HT-29 (cell line): ENCODE measurements at regions not wholly inside any gene's neighbourhood (a gene's known extent, or its start where the extent isn't known, plus 50 kb on each side); places are given as distances from the start of the nearest gene placed in this dataset.

ENCODE experiments used
- DNase-seq: peaks from one replicate; pipeline ENCODE4 v3.0.0-alpha.2; 2015; ENCODE audit warnings: low spot score

- no peak for DNase-seq
Measured at GRCh38 chr7:21215307-21215706, 212.6 kb upstream of the SP4 start.

GRCh38 chr7:21217365-21217764 is 210.5 kb upstream of the SP4 start:
- DNase-seq = no peak

DNA sequence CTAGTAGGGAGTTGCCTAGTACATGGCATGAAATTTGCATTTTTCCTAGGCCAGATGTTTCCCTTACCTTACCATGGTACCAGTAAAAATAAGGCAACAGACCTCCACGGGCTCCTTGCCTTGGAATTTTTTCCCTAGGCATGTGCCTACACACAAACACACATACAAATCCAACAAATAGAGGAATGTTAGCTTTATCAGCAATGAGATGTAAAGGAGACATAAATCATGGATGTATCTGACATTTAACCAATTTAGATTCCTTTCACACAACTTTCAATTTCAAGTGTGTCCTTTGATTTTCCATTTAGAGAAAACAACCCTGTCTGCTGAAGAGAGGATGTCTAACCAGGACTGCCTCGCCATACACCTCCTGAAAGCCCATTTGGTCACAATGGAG is 209.7 kb upstream of the SP4 start:
- no peak for DNase-seq

GRCh38 chr7:21221130-21221529 is 206.8 kb upstream of the SP4 start:
- no peak for DNase-seq

DNA sequence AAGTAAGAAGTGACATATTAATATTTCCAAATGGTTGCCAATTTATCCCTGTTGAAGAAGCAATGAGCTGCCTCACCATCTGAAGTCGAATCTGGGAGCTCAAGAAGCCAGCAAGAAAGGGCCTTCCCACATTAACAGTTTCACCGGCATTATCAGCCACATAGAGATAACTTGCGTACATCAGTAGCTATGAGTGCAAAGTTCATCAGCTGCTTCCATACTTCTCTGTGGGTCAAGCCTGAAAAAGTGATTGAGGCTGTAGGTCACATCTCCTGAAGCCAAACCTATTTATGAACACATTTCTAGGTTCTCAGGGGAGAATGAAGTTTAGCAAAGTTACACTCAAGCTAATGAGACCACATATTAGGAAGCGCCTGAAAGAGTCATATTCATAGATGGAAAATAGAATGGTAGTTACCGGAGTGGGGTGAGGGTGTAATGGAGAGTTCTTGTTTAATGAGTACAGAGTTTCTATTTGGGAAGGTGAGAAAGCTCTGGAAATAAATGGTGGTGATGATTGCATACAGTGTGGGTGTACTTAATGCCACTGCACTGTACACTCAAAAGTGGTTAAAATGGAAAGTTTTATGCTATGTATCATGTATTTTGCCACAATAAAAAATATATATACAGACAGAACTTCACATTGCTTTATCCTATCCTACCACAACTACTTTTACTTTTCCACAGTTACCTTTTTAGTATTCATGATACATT is 189.3 kb upstream of the SP4 start:
- DNase-seq = no peak

DNA sequence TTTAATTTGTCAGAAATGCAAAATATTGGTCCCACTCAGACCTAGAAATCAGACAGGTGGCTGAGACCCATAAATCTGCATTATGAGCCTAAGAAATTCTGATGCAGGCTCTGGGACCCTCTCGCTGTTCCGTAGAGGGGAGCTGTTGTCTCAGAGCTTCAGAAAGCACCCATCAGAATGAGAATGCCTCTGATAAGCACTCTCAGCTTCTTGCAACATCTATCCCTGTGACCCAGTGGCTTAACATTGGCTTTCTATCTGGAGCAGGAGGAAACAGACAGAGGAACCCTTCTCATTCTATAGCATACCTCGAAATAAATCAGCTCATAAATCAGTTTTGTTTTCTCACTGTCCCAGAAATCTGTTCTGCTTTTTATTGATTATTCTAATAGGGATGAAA is 184.6 kb upstream of the SP4 start:
- DNase-seq = no peak

DNA sequence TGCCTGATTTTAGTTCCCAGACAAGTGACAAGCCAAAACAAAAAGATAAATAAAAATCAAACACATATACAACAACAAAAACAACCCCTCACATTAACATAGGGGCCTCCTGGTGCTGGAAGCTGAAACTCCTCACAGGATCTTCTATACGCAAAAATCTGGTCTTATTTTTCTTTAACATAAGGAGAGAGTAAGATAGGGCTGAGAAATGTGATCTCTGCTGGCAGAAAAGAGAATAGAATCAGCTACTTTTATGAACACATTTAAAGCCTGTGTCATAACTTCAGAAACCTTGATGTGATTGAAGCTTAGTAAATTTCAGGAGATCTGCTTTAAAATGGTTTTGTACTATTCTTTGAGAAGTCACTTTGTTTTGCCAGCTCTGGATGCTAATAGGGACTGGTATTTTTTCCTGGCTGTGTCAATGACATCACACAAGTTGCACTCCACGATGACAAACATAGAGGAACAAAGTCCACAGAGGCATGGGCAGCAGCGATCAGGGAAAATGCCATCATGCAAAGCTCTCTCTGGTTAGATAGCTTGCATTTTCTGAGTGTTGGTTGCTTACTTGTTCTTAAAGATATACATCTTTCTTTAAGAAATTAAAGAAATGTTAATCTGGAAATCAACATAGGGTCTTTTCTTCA is 176.6 kb upstream of the SP4 start:
- peak; percentile 52 for DNase-seq

DNA sequence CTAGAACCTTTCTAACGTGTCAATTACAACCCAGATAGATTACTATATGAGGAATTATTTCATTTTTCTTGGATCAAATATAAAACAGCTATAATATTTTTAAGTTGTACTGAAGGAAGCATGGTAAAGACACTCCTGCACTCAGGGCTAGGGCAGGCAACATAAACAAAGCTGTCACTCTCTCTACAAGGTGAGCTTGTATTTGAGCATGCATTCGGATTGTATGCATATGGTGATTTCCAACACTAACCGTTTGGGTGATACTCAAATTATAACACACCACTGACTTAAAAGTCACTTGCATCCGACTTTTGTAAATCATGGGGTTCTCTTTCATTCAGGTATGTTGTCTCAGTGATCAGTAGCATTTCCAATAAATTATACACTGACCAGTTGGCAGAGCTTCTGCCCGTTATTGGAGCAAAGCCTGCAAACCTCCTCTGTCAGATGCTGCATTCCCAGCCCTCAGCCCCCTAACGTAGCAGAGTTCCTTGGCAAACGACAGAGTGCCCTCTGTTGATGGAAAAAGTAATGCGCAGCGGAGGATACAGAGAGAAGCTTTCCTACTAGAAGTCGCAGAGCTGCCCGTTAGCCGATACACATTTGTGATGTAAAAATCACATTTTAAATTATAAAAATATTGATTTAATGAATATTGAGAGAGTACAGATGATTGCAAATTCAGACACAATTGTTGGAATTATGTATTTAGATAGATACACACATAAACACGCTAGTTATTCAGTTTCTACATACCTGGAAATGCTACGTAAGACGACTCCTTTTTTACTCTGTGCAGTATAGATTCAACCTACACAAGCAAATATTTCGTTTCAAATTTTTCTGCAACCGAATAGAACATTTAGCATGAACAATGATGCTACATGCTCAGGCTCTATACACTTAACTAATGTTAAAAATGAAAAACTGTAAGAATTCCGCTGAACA is 173.9 kb upstream of the SP4 start:
- DNase-seq = peak; percentile 75

DNA sequence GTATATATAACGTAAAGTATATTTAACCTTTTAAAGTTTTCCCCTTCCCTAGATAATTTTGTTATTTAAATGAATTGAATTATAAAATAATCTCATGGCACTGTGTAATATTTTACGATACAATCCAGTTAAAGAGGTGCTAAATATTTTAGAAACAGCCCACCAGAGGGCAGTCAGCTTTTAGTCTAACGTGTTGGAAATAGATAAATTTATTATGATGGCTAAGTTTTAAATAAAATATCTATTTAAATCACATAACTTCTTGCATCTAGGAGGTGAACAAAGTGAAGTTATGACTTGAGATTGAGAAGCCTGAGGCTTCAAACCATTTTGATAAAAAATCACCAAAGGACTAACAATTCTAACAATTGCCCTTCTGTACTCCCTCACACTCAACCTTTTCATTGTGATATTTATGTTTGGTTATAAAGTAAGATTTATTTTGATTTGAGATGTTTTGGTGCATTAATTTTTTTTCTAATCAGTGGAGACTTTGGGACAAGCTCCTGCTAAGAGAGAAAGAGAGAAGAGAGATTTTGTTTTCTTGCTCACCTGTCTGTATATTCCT is 171.5 kb upstream of the SP4 start:
- DNase-seq = peak; percentile 70

DNA sequence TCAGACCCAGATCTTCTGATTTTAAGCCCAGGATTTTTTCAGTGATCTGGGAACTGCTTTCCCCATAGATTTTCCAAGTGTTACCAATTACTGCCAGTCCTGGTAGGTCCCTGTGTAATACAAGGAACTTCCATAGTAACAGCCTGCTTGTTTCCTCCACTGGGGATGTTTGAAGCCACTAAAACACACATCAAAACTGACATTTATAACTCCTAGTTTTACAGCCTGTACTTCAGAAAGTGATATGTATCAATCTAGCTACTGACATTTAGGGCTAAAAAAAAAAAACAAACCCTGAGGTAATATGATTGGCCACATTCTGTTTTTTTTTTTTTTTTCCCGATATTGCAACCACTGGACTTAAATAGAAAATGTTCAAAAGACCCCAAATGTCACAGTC is 166.9 kb upstream of the SP4 start:
- no peak for DNase-seq

- DNase-seq = peak; percentile 58
Measured at GRCh38 chr7:21261627-21262594, 166.0 kb upstream of the SP4 start.

- no peak for DNase-seq
Measured at GRCh38 chr7:21269021-21269420, 158.9 kb upstream of the SP4 start.

DNA sequence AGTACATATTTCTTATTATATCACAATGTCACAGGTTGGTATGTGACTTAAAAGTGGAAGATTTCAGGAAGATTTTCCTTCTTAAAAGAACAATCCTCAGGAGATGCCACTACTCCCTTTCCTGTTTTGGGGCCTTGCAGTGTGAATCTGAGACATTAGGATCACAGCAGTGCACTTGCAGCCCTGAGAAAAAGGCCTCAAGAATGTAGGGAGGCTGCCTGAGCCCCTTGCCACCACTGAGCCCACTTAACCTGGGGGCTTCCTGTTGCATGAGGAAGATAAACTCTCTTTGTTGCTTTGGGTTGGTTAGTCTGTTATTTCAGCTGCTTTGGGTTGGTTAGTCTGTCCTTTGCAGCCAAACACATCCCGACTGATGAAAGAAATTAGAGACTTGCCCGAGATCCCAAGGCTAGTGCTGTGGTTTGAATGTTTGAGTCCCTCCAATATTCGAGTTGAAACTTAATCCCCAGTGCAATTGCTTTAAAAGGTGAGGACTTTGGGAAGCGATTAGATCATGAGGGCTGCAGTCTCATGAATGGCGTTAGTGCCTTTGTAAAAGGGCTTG is 151.3 kb upstream of the SP4 start:
- DNase-seq = no peak

- DNase-seq = no peak
Measured at GRCh38 chr7:21278944-21279343, 148.9 kb upstream of the SP4 start.

DNA sequence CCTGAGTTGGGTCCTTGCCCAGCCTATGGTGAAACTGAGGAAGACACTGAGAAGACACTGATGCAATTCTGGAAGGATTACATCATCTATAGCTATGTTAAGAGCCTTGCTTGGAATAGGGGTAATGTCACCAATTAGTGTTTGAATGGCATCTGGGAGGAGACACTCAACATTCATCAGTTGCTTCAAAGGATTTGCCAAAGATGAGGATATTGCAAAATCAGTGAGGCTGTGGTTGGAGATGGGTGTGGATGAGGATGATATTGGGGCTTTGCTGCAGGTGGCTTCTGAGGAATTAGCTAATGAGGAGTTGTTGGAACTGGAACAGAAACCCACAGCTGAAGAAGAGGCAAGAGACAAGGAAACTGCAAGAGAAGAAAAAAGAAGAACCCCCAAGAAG is 146.7 kb upstream of the SP4 start:
- DNase-seq = no peak

GRCh38 chr7:21293771-21294170 is 134.1 kb upstream of the SP4 start:
- no peak for DNase-seq

GRCh38 chr7:21299766-21300165 is 128.1 kb upstream of the SP4 start:
- DNase-seq = no peak

GRCh38 chr7:21300692-21301091 is 127.2 kb upstream of the SP4 start:
- DNase-seq = peak; percentile 29

- no peak for DNase-seq
Measured at GRCh38 chr7:21304808-21305375, 123.0 kb upstream of the SP4 start.
